ENCODE measurements at regions not wholly inside any gene's neighbourhood (a gene's known extent, or its start where the extent isn't known, plus 50 kb on each side); places are given as distances from the start of the nearest gene placed in this dataset.

DNA sequence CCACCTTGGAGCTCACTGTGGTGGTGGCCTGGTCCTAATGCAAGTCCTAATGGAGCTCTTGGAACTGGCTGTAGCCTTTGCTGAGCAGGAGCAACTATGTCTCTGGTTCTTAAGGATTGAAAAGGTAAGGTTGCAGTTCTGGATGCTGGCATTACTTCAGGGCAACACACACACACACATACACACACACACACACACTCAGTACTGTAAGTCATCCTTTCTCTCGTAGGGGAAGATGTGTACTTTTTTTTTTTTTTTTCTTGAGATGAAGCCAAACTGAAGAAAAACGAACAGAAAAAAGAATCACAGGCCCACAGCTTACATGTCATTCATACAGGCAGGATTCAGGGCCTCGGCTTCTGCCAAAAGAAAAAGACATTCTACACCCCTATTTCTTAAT lies 81.1 kb upstream of the RPS23 start:
- in situ Hi-C loops (cut with MboI) = loop anchor here (10.0 kb wide), 1 partner anchor 1116 kb away; the partner anchor contains the start of gene VCAN

DNA sequence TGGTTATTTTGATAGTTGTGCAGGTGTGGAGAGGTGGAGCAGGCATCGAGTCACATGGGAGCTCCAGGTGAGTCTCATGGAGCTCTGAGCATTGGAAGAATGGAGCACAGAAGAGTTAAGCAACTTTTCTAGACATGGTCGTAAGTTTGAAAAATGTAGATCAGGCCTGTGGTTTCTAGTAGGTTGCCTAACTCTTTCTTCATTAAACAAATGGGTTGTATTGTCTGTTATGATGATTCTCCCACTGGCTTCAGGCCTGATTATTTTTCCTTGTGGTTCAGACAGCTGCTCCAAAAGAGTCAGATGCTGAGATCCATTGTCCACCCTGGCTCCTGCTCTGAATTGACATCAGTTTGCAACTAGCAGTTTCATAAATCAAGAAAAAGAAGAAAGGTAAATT lies 80.3 kb upstream of the RPS23 start:
- SMC1A ChIA-PET (ENCODE audit: uncharacterized antibody, unreplicated experiment) = interaction anchor here (1.1 to 2.9 kb wide), 4 partner anchors 9 to 136 kb away, joined by 3 to 9 read pairs (median 5); no protein-coding TSS in a partner anchor
- intact Hi-C loops (cut with micrococcal nuclease; ENCODE audit: unreplicated experiment) = no loop called here
- Histone ChIP-seq H3K4me1 (ENCODE audit: control insufficient read depth, insufficient read depth, low read length) (peaks cover 4% of the 10 kb centered on the region), H4K20me1 (ENCODE audit: control insufficient read depth, insufficient read depth) (no peaks in the 10 kb centered on the region), H3K4me3 (no peak overlapping the region), H3K4me2 (ENCODE audit: control insufficient read depth, insufficient read depth) (no peak overlapping the region), H3K27ac (ENCODE audit: control insufficient read depth, insufficient read depth) (no peak overlapping the region), H3K9me3 (replicated peaks; ENCODE audit: control insufficient read depth, insufficient read depth, low read length) (no peaks in the 10 kb centered on the region), H3K9ac (ENCODE audit: control insufficient read depth, insufficient read depth, low read length) (no peak overlapping the region), H2AFZ (ENCODE audit: control insufficient read depth, low read depth, low read length) (no peak overlapping the region), H3K36me3 (ENCODE audit: control insufficient read depth in 2 of 2, insufficient read depth in 2 of 2, low read length in 1 of 2) (no peaks in the 10 kb centered on the region), H3K27me3 (replicated peaks in 1 of 2; ENCODE audit: control insufficient read depth in 2 of 2, insufficient read depth in 2 of 2, low read length in 1 of 2) (no peaks in the 10 kb centered on the region), H3K79me2 (ENCODE audit: control insufficient read depth, insufficient read depth, low read length) (no peaks in the 10 kb centered on the region)
- no peak for ATAC-seq
- WGBS (ENCODE audit: insufficient coverage, insufficient replicate concordance, low lambda C conversion rate, missing lambda C conversion rate) = 72% methylated on average over 2 of the region's 2 CpGs
- CTCF ChIA-PET = interaction anchor here (0.9 to 1.0 kb wide), 2 partner anchors 9 to 47 kb away, joined by 3 read pairs; no protein-coding TSS in a partner anchor
- RAD21 ChIA-PET (ENCODE audit: unreplicated experiment) = no interaction called here
- no peak for TF ChIP-seq EZH2 (IDR thresholded peaks at IDR 0.05; ENCODE audit: borderline replicate concordance, control insufficient read depth, low read depth, low read length)
- no TSS peak for BruUV-seq (replicated peaks)
- POLR2A ChIA-PET = no interaction called here
- no peak for DNase-seq (ENCODE audit: low read depth, low spot score)
- no peak for FAIRE-seq
- in situ Hi-C loops (cut with MboI) = loop anchor here (10.0 kb wide), 1 partner anchor 1116 kb away; the partner anchor contains the start of gene VCAN

More for the DNA sequence above, 81.1 kb upstream of the RPS23 start:
- no peak overlapping the region for H3K27ac ChIP-seq (ENCODE audit: control insufficient read depth, insufficient read depth)
- no peaks in the 10 kb centered on the region for H3K9me3 ChIP-seq (replicated peaks; ENCODE audit: control insufficient read depth, insufficient read depth, low read length)
- FAIRE-seq (no peak), ATAC-seq (no peak), DNase-seq (ENCODE audit: low read depth, low spot score) (no peak)
- CTCF ChIA-PET = interaction anchor here (1.0 to 1.2 kb wide), 2 partner anchors 47 to 119 kb away, joined by 3 read pairs; no protein-coding TSS in a partner anchor
- WGBS (ENCODE audit: insufficient coverage, insufficient replicate concordance, low lambda C conversion rate, missing lambda C conversion rate) = 37% methylated on average over 3 of the region's 3 CpGs
- peaks cover 4% of the 10 kb centered on the region for H3K4me1 ChIP-seq (ENCODE audit: control insufficient read depth, insufficient read depth, low read length)
- no peak overlapping the region for H3K9ac ChIP-seq (ENCODE audit: control insufficient read depth, insufficient read depth, low read length)
- no peak overlapping the region for H3K4me2 ChIP-seq (ENCODE audit: control insufficient read depth, insufficient read depth)
- intact Hi-C loops (cut with micrococcal nuclease; ENCODE audit: unreplicated experiment) = no loop called here
- SMC1A ChIA-PET (ENCODE audit: uncharacterized antibody, unreplicated experiment) = interaction anchor here (1.2 to 2.9 kb wide), 4 partner anchors 8 to 283 kb away, joined by 3 to 9 read pairs (median 5); no protein-coding TSS in a partner anchor
- no peaks in the 10 kb centered on the region for H3K36me3 ChIP-seq (ENCODE audit: control insufficient read depth in 2 of 2, insufficient read depth in 2 of 2, low read length in 1 of 2)
- no peak overlapping the region for H3K4me3 ChIP-seq
- RAD21 ChIA-PET (ENCODE audit: unreplicated experiment) = no interaction called here
- no peaks in the 10 kb centered on the region for H3K27me3 ChIP-seq (replicated peaks in 1 of 2; ENCODE audit: control insufficient read depth in 2 of 2, insufficient read depth in 2 of 2, low read length in 1 of 2)
- no peaks in the 10 kb centered on the region for H4K20me1 ChIP-seq (ENCODE audit: control insufficient read depth, insufficient read depth)
- POLR2A ChIA-PET = no interaction called here
- no peaks in the 10 kb centered on the region for H3K79me2 ChIP-seq (ENCODE audit: control insufficient read depth, insufficient read depth, low read length)
- no peak overlapping the region for H2AFZ ChIP-seq (ENCODE audit: control insufficient read depth, low read depth, low read length)
- TF ChIP-seq ZBED1 (IDR thresholded peaks at IDR 0.05; ENCODE audit: borderline replicate concordance) (no peak), WRNIP1 (IDR thresholded peaks at IDR 0.05; ENCODE audit: borderline replicate concordance, low read depth, low read length) (no peak), RBBP5 (conservative IDR thresholded peaks at IDR 0.05) (no peak), MYC (IDR thresholded peaks at IDR 0.05; ENCODE audit: insufficient read depth, insufficient read length, insufficient replicate concordance, low read length, severe bottlenecking) (no peak), ZZZ3 (IDR thresholded peaks at IDR 0.05; ENCODE audit: control insufficient read depth, insufficient read length, low read depth) (no peak), FOXM1 (IDR thresholded peaks at IDR 0.05; ENCODE audit: low read depth, low read length) (no peak)
- BruUV-seq (replicated peaks) = no TSS peak

All from GM12878 (cell line).